H1 (cell line): ENCODE measurements at regions not wholly inside any gene's neighbourhood (a gene's known extent, or its start where the extent isn't known, plus 50 kb on each side); places are given as distances from the start of the nearest gene placed in this dataset.

Source experiments
- CTCF ChIA-PET: fragments of 300-600 bp; sonication (Branson Sonifier 250); formaldehyde crosslinking; loops from one replicate; lab custom pipeline; 2021; ENCODE audit not compliant: partially characterized antibody; lab: Charles Lee
- POLR2A ChIA-PET: fragments of 300-600 bp; sonication (Branson Sonifier 250); formaldehyde crosslinking; loops from one replicate; lab custom pipeline; 2021; ENCODE audit warnings: inconsistent platforms; ENCODE audit not compliant: partially characterized antibody; lab: Charles Lee
- DNase-seq, 2 experiments: peaks; one replicate each; pipeline versions ENCODE4 v3.0.0 to v3.0.0-alpha.2; 2010 to 2022; ENCODE audit warnings: low spot score in 2 of 2, low read depth in 1 of 2, mixed read lengths in 1 of 2
- FAIRE-seq: peaks from 2 replicates; lab custom pipeline; 2011; peaks lifted over from hg19 to GRCh38; lab: Jason Lieb, UNC
- H2AFZ ChIP-seq: 2 replicates; pipeline ENCODE4 v1.8.1; 2012; ENCODE audit warnings: low read length, inconsistent platforms
- H2AK5ac ChIP-seq: 2 replicates; pipeline ENCODE4 v1.6.1; 2013; ENCODE audit warnings: low read depth, low read length
- H2BK120ac ChIP-seq: replicated peaks from 2 replicates; pipeline ENCODE3; 2013; ENCODE audit warnings: low read depth, low read length, inconsistent platforms
- H2BK12ac ChIP-seq: 2 replicates; pipeline ENCODE4 v1.6.1; 2013; ENCODE audit warnings: low read depth, low read length
- H2BK15ac ChIP-seq: 2 replicates; pipeline ENCODE4 v1.6.1; 2013; ENCODE audit warnings: low read length
- H2BK20ac ChIP-seq: 2 replicates; pipeline ENCODE4 v1.6.1; 2013; ENCODE audit warnings: low read length
- H2BK5ac ChIP-seq: 2 replicates; pipeline ENCODE4 v1.6.1; 2013; ENCODE audit warnings: low read depth, low read length
- H3K14ac ChIP-seq: 2 replicates; pipeline ENCODE4 v1.6.1; 2013; ENCODE audit warnings: inconsistent platforms; ENCODE audit not compliant: insufficient read length
- H3K18ac ChIP-seq: 2 replicates; pipeline ENCODE4 v1.6.1; 2013; ENCODE audit warnings: low read length; ENCODE audit errors: extremely low read depth
- H3K23ac ChIP-seq: 2 replicates; pipeline ENCODE4 v1.6.1; 2013; ENCODE audit warnings: inconsistent platforms; ENCODE audit not compliant: insufficient read length
- H3K23me2 ChIP-seq: 2 replicates; pipeline ENCODE4 v1.6.1; 2013; ENCODE audit warnings: low read depth, low read length
- H3K27ac ChIP-seq: 2 replicates; pipeline ENCODE4 v1.6.1; 2011; ENCODE audit warnings: low read depth, low read length, inconsistent platforms
- H3K27me3 ChIP-seq, 4 experiments: replicated peaks in 1 of 4; 1 replicate in 1 of 4; 2 replicates in 3 of 4; pipeline versions ENCODE4 v1.6.1 to v1.8.1; 2011 to 2013; ENCODE audit warnings: low read length in 3 of 4, mild to moderate bottlenecking in 3 of 4, inconsistent platforms in 2 of 4, mixed read lengths in 2 of 4, moderate library complexity in 1 of 4; ENCODE audit not compliant: control insufficient read depth in 3 of 4, insufficient read depth in 3 of 4; ENCODE audit errors: extremely low read depth in 1 of 4
- H3K36me3 ChIP-seq, 4 experiments: 2 replicates each; pipeline versions ENCODE4 v1.6.1 to v1.8.1; 2011 to 2013; ENCODE audit warnings: mild to moderate bottlenecking in 4 of 4, low read length in 3 of 4, moderate library complexity in 2 of 4, control low read depth in 1 of 4, inconsistent platforms in 1 of 4; ENCODE audit not compliant: insufficient read depth in 4 of 4, control insufficient read depth in 2 of 4
- H3K4ac ChIP-seq: replicated peaks from 2 replicates; pipeline ENCODE3; 2013; ENCODE audit warnings: low read length, low read depth, mixed read lengths, inconsistent platforms; ENCODE audit not compliant: insufficient read length
- H3K4me1 ChIP-seq, 4 experiments: replicated peaks in 1 of 4; 1 replicate in 1 of 4; 2 replicates in 3 of 4; pipeline versions ENCODE4 v1.6.1 to v1.8.1; 2011 to 2013; ENCODE audit warnings: low read length in 3 of 4, inconsistent platforms in 2 of 4, mixed read lengths in 1 of 4; ENCODE audit not compliant: insufficient read depth in 4 of 4, control insufficient read depth in 3 of 4
- H3K4me2 ChIP-seq, 2 experiments: 2 replicates each; pipeline versions ENCODE4 v1.6.1 to v1.8.1; 2011 to 2013; ENCODE audit warnings: low read depth in 2 of 2, low read length in 2 of 2, control low read depth in 1 of 2, inconsistent platforms in 1 of 2, mild to moderate bottlenecking in 1 of 2; ENCODE audit not compliant: insufficient read depth in 1 of 2
- H3K4me3 ChIP-seq, 4 experiments: fragments of 200-600, 300-600 bp in 1 of 4; sonication (generic), shearing (Covaris generic), sonication (Bioruptor Twin) in 1 of 4; 2 replicates each; pipeline versions ENCODE4 v1.5.1 to v1.8.1; 2011 to 2016; ENCODE audit warnings: low read length in 4 of 4, low read depth in 3 of 4, control low read depth in 2 of 4, inconsistent platforms in 2 of 4, mild to moderate bottlenecking in 2 of 4, mixed read lengths in 1 of 4, moderate library complexity in 1 of 4; ENCODE audit not compliant: insufficient read depth in 2 of 4; ENCODE audit errors: extremely low read depth in 1 of 4
- H3K56ac ChIP-seq: replicated peaks from 2 replicates; pipeline ENCODE3; 2013; ENCODE audit warnings: low read depth, mild to moderate bottlenecking, mixed read lengths, low read length, inconsistent platforms; ENCODE audit not compliant: insufficient read length
- H3K79me1 ChIP-seq: 2 replicates; pipeline ENCODE4 v1.6.1; 2013; ENCODE audit warnings: low read depth, low read length, control low read depth
- H3K79me2 ChIP-seq, 2 experiments: 2 replicates each; pipeline versions ENCODE4 v1.6.1 to v1.8.1; 2012 to 2013; ENCODE audit warnings: low read length in 2 of 2, mild to moderate bottlenecking in 2 of 2, inconsistent platforms in 1 of 2; ENCODE audit not compliant: insufficient read depth in 2 of 2, control insufficient read depth in 1 of 2
- H3K9ac ChIP-seq, 4 experiments: replicated peaks in 1 of 4; 1 replicate in 1 of 4; 2 replicates in 3 of 4; pipeline versions ENCODE4 v1.6.1 to v1.8.1; 2011 to 2013; ENCODE audit warnings: low read depth in 3 of 4, low read length in 3 of 4, control low read depth in 2 of 4, mild to moderate bottlenecking in 2 of 4, moderate library complexity in 2 of 4, inconsistent platforms in 1 of 4; ENCODE audit errors: extremely low read depth in 1 of 4
- H3K9me3 ChIP-seq, 2 experiments: 2 replicates each; pipeline versions ENCODE4 v1.6.1 to v1.8.1; 2012 to 2013; ENCODE audit warnings: mild to moderate bottlenecking in 2 of 2, moderate library complexity in 2 of 2, control low read depth in 1 of 2, inconsistent platforms in 1 of 2, low read depth in 1 of 2, low read length in 1 of 2, mixed read lengths in 1 of 2; ENCODE audit not compliant: insufficient read depth in 2 of 2
- H4K20me1 ChIP-seq, 2 experiments: replicated peaks in 1 of 2; 2 replicates each; pipeline versions ENCODE3 to v1.8.1; 2011 to 2013; ENCODE audit warnings: inconsistent platforms in 2 of 2, low read length in 2 of 2, mild to moderate bottlenecking in 1 of 2; ENCODE audit not compliant: insufficient read depth in 2 of 2, control insufficient read depth in 1 of 2
- H4K5ac ChIP-seq: 2 replicates; pipeline ENCODE4 v1.6.1; 2013; ENCODE audit warnings: low read length, low read depth, mixed read lengths, inconsistent platforms; ENCODE audit not compliant: insufficient read length
- H4K8ac ChIP-seq: 2 replicates; pipeline ENCODE4 v1.8.0; 2013; ENCODE audit warnings: mild to moderate bottlenecking, moderate library complexity, low read length, inconsistent platforms; ENCODE audit not compliant: insufficient read depth; ENCODE audit errors: extremely low read depth
- H4K91ac ChIP-seq: replicated peaks from 2 replicates; pipeline ENCODE3; 2013; ENCODE audit warnings: low read length, mixed read lengths, inconsistent platforms; ENCODE audit not compliant: insufficient read length
- CREB1 ChIP-seq: IDR thresholded peaks from 2 replicates; pipeline ENCODE4 v1.6.1; 2012; ENCODE audit warnings: inconsistent platforms
- FOSL1 ChIP-seq: IDR thresholded peaks from 2 replicates; pipeline ENCODE4 v1.6.1; 2011; ENCODE audit warnings: mild to moderate bottlenecking, low read depth, low read length, moderate library complexity; ENCODE audit not compliant: insufficient read depth
- GTF2F1 ChIP-seq: IDR thresholded peaks from 2 replicates; pipeline ENCODE4 v1.6.1; 2012; ENCODE audit warnings: low read depth, low read length, improper control_type of control experiment, borderline replicate concordance
- SP1 ChIP-seq: IDR thresholded peaks from 2 replicates; pipeline ENCODE4 v1.6.1; 2011; ENCODE audit warnings: low read depth, low read length
- TBP ChIP-seq: IDR thresholded peaks from 2 replicates; pipeline ENCODE4 v1.6.1; 2011; ENCODE audit warnings: low read depth, low read length, improper control_type of control experiment
- WGBS, 2 experiments: shearing (Covaris generic) in 1 of 2; methylation state at CpG; one replicate each; pipeline versions ENCODE4 v1.1.6 to v1.1.7; 2013 to 2015; ENCODE audit warnings: low lambda C conversion rate in 2 of 2, mixed read lengths in 2 of 2, inconsistent platforms in 1 of 2, low coverage in 1 of 2, missing lambda C conversion rate in 1 of 2; ENCODE audit not compliant: insufficient replicate concordance in 2 of 2, insufficient coverage in 1 of 2, insufficient read length in 1 of 2; ENCODE audit errors: extremely low coverage in 1 of 2, missing lambda C conversion rate in 1 of 2; 5-methylcytosine and 5-hydroxymethylcytosine counted together
- TF ChIP-seq, protein P1 (sequence below): IDR thresholded peaks from 2 replicates; pipeline ENCODE4 v1.6.1; 2011; ENCODE audit warnings: low read depth, mild to moderate bottlenecking, low read length; ENCODE audit not compliant: insufficient read depth

DNA sequence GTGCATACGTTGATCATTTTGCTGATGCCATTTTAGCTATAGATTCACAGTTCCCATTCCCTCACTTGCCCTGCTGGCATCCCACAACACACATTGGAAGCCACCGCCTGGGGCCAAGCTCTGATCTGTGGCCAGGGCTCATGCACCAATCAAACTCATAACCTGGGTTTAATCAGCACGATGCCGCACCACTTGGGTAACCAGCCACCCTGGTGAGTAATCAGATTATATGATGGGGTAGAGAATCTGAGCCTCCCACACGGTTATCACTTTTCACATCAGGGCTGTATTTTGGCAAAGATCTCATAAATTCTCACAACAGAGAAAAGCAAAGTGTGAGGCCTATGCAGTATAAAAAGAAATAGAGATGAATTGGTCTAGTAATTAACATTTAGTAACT, 66.0 kb upstream of the TNFRSF19 start:
- H3K79me2 ChIP-seq = no peaks in the 10 kb centered on the region
- H3K27me3 ChIP-seq = no peaks in the 10 kb centered on the region
- no peaks in the 10 kb centered on the region for H3K36me3 ChIP-seq
- CTCF ChIA-PET = interaction anchor here (0.8 to 6.2 kb wide), 4 partner anchors 9 to 656 kb away, joined by 3 to 32 read pairs (median 3); partner anchors contain the start of gene SPATA13
- no peak overlapping the region for H3K23ac ChIP-seq
- H3K9me3 ChIP-seq = no peaks in the 10 kb centered on the region
- H3K4me3 ChIP-seq = no peak overlapping the region
- H2BK20ac ChIP-seq = no peak overlapping the region
- no peak overlapping the region for H3K27ac ChIP-seq
- no peak overlapping the region for H3K4ac ChIP-seq
- H4K8ac ChIP-seq = no peak overlapping the region
- no peaks in the 10 kb centered on the region for H3K79me1 ChIP-seq
- H4K91ac ChIP-seq = no peak overlapping the region
- H3K4me2 ChIP-seq = no peak overlapping the region
- H2BK5ac ChIP-seq = no peak overlapping the region
- H3K14ac ChIP-seq = no peak overlapping the region
- no peak for FAIRE-seq
- POLR2A ChIA-PET = no interaction called here
- H3K23me2 ChIP-seq = no peaks in the 10 kb centered on the region
- no peak for TF ChIP-seq CREB1
- TF ChIP-seq GTF2F1 = no peak
- TF ChIP-seq, protein P1, sequence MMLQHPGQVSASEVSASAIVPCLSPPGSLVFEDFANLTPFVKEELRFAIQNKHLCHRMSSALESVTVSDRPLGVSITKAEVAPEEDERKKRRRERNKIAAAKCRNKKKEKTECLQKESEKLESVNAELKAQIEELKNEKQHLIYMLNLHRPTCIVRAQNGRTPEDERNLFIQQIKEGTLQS = no peak
- TF ChIP-seq FOSL1 = no peak
- no peak for TF ChIP-seq SP1
- TF ChIP-seq TBP = no peak
- no peak overlapping the region for H3K9ac ChIP-seq
- H2BK15ac ChIP-seq = no peak overlapping the region
- 88% methylated on average over 5 of the region's 5 CpGs; no CpG with 5 or more reads in 1 of the 2 experiments for WGBS, 2 experiments
- H4K5ac ChIP-seq = no peak overlapping the region
- H2AFZ ChIP-seq = no peak overlapping the region
- no peaks in the 10 kb centered on the region for H4K20me1 ChIP-seq
- no peak for DNase-seq
- no peak overlapping the region for H3K18ac ChIP-seq
- no peak overlapping the region for H2AK5ac ChIP-seq
- H3K4me1 ChIP-seq = no peaks in the 10 kb centered on the region
- H2BK120ac ChIP-seq = no peak overlapping the region
- no peak overlapping the region for H2BK12ac ChIP-seq
- H3K56ac ChIP-seq = no peak overlapping the region
